Stimulated activated CD8-positive, alpha-beta memory T cell treated with anti-CD3 and anti-CD28 coated beads, Interleukin-2, amount 100 ng/mL, for 48 hours (primary cell): ENCODE measurements at regions not wholly inside any gene's neighbourhood (a gene's known extent, or its start where the extent isn't known, plus 50 kb on each side); places are given as distances from the start of the nearest gene placed in this dataset.
"Not testable (repeated sequence)": the region's sequence is repeated elsewhere in the genome, so short reads cannot be mapped to it uniquely, and the experiment has no call there.

Experiments
- DNase-seq, 2 donors: peaks; one replicate each; pipeline ENCODE4 v3.0.0-alpha.2; 2020; ENCODE audit warnings: low read depth in 2 of 2

DNA sequence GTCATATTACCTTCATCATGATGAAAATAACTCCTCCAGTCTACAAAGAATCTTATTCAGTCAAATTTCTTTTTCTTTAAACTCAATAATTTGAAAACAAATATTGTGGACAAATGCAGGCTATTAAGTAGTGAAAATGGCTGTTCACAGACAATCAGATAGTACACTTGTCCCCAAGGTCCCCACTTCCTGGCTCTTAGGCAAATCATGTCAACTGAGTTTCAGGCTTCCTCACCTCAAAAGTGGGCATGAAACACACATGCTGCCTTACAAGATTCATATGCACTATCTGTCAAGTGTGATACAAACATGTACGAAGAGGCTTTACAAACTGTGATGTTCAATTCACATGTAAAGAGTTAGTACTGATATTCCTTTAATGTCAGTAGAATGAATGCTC lies 385.2 kb upstream of the SEMA6A start:
- no peak for DNase-seq

DNA sequence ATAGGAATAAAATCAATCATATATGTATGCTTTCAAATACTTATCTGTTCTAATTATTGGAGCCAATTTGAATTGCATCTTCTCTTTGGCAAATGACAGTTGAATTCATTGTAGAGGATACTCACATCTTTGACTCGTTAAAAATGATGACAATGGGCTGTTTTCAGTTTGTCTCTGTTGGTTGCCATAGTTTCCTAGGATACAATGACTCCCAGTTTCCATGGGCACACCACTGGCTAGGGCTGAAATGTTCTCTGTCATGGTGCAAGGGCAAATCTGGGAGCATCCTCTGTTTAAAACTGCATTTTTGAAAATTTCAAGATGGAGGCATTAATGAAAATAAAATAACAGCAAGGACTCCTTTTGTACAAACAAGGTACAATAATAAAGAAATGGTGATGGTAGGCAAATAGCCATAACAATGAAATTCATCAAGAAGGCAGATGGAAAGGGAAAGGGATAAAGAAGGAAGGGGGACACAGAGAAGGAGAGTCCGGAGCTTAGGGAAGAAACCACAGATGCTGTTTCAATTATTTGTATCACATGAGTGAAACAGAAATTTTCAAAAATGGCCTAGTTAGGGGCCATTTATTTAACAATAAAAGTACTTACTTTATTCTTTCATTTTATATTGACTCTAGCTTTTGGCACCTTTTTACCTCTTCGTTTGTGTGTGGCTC lies 378.8 kb upstream of the SEMA6A start:
- DNase-seq, result no peak

DNA sequence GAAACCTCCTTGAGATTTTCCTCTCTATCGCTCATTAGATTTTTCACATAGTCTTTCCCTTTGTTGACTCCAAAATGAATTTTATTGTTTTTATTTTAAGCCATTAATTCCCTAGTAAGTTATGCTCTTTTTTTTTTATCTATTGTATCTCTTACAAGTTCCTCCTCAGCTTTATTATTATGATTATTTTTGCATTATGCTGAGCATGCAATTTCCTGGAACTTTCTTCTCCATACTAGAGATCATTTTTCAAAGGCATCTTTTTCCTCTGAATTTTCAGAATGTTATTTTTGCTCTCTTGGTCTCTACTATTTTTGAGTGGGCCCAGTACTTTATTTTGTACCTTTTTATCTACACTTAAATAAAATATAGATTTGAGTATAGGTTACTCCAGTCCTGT lies 376.6 kb upstream of the SEMA6A start:
- no peak for DNase-seq

DNA sequence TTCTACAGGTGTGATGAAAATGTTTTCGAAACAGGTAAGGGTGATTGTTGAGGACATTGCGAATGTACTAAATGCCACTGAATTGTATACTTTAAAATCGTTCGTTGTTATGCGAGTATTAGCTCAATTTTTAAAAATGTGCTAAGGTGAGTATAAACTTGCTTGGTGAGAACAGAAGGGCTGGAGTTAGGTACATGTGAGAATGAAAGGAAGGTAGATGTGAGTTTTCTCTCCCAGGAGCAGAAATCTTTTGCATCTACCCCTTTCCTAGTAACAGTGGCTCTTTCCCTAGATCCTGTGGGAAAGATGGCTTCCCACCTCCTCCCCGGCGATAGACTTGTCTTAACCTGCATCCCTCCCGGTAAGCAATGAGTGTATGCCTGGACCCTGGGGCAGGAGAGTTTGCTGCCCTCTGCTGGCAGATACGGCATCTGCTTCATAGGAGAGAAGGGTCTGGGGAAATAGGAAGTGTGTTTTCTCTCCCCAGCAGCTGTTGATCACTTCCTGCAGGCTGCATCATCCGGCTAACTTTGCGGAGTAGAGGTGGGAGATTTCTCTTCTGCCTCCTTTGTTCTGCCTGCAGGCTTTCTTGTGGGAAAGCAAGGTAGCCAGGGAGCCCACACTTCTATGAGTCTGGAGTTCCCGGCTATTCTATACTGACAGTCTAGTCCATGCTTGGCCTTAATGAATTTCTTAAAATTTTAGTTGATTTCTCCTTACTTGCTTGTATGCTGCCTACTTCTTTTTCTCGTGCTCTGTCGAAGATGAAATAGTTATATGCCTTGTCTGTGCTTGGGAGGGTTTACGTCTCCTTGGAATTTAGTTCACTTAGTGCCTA lies 373.3 kb upstream of the SEMA6A start:
- peak; percentile 32 to 47 for DNase-seq

DNA sequence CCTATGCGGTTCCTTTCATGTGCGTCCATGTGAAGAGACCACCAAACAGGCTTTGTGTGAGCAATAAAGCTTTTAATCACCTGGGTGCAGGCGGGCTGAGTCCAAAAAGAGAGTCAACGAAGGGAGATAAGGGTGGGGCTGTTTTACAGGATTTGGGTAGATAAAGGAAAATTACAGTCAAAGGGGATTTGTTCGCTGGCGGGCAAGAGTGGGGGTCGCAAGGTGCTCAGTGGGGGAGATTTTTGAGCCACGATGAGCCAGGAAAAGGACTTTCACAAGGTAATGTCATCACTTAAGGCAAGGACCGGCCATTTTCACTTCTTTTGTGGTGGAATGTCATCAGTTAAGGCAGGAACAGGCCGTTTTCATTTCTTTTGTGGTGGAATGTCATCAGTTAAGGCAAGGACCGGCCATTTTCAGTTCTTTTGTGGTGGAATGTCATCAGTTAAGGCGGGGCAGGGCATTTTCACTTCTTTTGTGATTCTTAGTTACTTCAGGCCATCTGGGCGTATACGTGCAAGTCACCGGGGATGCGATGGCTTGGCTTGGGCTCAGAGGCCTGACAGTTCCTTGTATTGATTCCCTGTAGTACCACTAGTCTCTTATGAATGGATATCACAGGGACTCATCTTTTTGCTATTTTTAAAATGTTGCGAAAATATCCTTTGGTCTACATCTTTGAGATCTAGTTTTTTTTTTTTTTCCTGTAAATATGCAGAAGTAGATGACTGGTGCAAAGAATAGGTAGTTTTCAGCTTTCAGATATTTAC lies 371.2 kb upstream of the SEMA6A start:
- not testable (repeated sequence) for DNase-seq

DNA sequence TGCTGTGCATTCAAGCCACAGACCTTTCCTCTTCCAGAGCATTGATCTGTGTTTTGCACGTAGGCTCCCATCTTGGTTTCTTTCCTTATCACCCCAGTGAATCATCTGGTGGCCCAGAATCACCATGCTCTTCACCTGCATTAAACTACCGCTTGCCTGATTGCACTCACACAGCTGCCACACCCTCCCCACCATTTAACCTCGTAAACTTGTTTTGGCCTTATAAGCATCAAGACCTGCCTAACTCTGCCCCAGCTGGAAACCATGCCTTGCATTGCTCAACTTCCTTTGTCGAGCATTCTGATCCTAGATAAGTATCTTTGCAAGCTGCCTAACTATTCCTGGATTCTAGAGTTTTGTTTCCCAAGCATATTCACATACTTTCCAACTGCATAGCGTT lies 369.6 kb upstream of the SEMA6A start:
- DNase-seq, result no peak

DNA sequence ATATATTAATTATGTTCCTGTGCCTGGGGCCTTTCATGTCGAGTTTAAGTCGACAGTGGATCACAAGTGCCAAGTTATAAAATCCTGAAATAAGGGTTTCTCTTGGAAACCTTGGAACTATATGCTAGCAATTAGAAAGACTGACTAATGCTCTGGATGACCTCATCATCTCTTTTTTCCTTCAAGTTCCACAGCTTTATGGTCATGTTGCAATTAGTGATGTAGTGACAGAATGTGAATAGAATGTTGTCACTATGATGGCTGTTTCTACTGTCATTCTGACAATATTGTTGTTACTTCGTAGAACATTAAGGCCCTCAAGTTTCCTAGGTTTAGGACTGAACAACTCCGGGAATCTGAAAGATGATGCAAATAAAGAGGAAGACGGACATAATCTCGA lies 368.0 kb upstream of the SEMA6A start:
- no peak for DNase-seq

DNA sequence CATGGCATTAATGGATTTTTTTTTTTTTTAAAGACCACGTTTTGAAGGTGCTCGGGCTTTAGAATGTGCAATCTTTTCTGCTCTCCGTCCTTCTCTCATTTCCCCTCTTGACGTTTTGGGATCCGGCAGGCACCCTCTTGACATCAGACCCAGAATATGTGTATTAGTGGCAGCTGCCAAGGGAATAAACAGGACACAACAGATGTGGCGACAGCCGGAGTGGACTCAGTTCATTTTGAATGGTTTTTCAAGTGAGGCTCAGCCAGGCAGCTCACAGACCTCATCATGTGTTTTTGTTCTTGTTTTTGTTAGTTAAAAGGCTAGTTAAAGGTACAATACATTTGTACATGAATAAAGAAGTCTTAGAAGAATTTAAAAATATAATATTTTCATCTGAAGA lies 365.0 kb upstream of the SEMA6A start:
- no peak for DNase-seq

DNA sequence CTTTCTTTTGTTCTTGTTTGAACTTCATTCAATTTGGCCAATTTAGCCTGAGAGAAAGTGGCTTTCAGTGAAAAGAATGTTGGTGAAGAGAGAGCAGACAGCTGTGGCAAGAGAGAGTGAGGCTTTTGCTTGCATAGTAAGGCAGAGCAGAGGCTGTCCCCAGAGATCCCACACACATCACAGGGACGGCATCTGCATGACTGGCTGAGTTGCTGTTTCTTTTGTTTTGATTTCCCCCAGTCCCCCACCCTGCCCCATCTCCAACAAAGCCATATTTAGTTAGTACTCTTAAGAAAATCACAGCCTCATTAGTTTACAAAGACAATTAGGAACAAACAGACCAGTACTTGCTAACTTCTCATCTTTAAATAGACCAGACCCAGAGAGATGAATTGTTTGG lies 363.9 kb upstream of the SEMA6A start:
- DNase-seq, result no peak

DNA sequence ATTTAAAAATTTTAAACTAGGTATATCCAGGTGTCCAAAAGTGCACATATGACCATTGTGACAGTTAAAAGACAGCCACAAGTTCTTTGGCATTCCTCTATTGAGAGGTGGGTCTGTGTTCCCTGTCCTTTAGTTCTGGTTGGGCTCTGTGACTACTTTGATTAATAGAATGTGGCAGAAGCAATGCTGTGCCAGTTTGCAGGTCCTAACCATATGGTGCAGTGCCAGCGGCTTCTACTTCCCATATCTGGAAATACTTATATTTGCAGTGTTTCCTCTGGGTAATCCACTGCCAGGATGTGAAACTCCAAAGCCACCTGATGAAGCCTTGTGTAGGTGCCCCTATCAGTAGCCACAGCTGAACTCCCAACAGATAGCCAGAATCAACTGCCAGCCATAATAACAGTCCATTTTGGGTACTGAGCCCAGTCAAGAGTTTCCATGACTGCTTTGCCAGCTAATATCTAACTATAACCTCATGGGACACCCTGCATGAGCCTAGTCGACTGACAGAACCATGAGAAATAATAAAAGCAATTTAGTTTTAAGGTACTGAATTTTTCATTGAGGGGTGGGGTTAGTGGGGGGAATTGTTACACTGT lies 361.0 kb upstream of the SEMA6A start:
- DNase-seq, result no peak

DNA sequence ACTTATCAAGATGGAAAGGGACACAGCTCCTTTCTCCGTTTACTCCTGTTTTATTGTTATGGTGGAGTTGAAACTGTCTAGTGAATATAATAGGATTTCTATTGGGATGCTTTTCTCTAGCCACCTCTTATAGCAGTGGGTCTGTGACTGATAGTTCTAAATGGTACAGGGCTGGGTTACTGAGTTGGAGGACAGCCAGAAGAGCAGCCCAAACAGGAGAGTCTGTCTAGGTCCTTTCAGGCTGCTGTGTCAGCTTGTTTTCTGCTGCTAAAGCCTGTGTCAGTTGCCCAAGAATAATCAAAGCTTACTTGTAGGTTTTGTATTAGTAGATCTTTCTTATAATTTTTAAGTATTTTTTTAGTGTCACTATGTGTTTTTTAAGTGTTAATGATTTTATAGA lies 356.0 kb upstream of the SEMA6A start:
- DNase-seq, result no peak

DNA sequence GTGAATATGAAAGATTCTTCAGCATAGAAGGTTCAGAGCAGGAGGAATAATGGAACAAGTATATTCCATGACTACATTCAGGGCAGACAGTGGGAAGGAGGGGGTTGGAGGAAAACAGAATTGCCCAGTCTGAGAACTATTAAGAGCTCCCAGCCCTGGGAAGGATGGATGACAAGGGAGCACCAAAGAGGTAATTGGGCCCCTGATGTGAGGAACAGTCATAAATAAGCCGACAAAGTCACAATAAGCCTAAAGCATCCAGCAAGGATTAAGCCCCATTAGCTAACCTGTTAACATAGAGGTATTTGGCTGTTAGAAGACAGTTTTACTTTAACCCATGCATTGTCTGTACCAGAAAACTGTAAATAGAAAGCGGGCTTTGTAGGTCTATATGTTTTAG lies 348.7 kb upstream of the SEMA6A start:
- DNase-seq, result no peak

DNA sequence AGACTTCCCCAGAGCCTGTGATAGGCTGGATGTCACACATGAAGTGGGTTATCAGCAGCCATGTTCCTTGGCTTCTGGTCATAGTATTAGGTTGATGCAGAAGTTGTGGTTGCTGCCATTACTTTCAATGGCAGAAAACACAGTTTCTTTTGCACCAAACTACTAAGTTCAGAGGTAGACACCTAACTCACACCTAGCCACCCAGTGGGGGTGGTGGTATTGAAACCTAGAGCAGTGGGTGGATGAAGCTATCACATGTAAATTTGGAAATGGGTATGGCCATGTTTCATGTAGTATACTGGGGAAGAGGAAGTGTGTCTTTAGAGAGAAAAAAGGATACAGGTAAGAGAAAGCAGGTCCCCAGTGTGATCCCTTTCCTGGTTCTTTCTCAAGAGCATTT lies 347.9 kb upstream of the SEMA6A start:
- no peak for DNase-seq

DNA sequence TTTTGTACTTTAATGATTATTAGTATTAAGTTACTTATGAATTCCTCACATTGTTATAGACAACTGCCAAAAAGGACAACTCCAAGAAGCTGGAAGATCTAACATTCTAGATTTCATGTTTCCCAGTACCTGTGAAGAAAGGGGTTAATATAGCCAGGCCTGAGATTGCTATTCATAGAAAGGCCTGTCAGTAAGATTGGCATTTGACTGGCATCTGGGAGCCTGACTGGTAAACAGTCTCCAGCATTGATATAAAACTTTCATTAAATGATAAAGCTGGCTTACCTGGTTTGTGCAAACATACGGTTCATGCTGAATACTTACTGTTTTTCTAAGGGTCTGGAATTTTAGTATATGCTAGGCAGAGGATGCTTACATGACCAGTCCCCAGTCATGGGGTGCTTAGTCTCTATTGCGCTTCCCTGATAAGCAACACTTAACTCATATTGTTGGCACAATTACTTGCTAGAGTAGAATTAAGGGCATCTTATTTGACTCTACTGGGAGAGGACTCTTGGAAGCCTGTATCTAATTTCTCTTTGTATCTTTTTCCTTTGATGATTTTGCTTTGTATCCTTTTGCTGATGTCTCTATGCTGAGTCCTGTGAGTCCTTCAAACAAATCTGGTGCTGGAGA lies 340.4 kb upstream of the SEMA6A start:
- DNase-seq, result no peak

DNA sequence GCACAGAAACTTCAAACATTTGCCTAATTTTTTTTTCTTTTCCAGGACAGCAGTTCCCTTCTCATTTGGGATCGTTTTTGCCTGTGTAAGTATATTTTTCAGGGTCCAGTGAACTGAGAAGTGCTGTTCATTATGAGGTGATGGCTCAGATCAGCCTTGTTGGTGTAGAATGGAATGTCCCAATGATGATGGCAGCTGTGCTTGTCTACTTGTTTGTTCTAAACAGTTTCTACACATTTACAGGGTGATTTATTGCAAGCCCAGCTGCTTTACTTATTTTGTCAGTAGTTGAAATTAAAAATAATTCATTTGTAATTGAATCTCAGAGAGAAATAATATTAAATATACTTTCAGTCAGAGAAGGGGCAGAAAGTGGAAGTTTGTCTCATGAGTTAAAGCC lies 337.6 kb upstream of the SEMA6A start:
- no peak for DNase-seq

DNA sequence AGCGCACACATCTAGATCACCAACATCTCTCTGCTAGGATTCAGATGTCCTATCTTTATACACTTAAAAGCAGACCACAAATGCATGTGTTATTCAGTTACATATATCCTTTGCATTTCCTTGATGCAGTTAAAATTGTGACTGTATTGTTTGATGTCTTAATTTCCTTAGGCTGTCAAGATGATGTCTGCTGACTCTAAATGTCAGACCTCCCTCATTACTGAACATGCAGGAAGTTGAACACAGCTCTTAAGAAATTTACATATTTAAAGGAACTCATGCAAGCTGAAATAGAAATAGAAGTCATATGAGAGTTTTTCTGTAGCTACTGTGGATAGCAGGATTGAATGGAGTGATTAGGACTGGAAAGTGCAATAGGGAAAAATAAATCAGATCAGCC lies 336.5 kb upstream of the SEMA6A start:
- no peak for DNase-seq

DNA sequence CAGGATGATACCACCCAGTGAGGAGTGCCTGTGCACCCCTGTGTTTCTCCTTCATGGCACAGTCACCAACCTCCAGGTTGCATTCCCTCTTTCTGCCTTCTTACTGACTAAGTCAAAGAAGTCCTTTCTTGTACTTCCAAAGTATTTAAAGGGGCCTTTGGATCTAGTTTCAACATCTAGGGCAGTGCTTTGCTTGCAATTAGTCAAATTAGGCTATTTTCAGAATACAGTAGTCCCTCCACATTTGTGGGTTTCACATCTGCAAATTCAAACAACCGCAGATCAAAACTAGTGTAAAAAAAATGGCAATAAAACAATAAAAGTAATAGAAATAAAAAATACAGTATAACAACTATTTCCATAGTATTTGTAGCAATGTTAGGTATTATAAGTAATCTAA lies 333.9 kb upstream of the SEMA6A start:
- DNase-seq, result no peak

DNA sequence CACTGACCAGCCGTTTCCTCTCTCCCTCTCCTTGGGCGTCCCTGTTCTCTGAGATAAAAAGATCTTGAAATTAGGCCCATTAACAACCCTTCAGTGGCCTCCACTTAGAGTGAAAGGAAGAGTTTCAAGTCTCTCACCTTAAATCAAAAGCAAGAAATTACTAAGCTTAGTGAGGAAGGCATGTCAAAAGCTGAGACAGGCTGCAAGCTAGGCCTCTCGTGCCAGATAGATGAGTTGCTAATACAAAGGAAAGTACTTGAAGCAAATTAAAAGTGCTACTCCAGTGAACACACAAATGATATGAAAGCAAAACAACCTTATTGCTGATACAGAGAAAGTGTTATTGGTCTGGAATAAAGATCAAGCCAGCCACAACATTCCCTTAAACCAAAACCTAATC lies 331.3 kb upstream of the SEMA6A start:
- no peak for DNase-seq

DNA sequence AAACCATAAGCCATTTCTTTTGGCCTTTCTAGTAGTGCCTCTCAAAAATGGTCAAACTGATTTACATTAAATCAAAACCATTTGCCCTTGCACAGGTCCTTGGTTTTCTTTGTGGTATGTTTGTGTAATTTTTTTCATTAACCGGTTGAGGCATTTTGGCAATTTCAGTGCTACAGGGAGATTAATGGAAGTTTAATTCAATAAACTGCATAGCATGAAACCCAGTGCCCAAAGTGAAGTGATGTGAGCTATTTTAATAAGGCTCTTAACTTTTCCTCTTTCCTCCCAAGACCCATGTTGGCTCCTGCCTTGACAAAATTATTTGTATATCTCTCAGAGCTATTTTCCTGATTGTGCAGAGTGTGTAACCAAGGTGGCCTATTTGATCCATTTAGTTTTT lies 326.2 kb upstream of the SEMA6A start:
- no peak for DNase-seq

DNA sequence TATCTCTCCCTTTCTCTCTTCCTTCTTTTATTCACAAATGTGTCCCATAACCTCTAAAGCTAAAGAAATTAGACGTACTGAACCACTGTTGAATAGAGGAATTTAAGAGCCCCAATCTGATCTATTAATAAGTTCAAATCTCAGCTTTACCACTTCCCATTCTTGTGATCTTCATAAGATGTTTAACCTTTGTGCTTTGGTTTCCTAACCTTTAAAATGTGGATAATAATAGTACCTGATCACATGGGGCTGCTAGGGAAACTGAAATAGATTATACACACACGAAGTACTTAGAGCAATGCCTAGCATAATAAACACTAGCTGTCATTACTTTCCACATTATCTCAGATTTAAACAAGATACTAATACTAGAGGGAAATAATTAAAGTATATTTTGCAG lies 324.3 kb upstream of the SEMA6A start:
- no peak for DNase-seq

DNA sequence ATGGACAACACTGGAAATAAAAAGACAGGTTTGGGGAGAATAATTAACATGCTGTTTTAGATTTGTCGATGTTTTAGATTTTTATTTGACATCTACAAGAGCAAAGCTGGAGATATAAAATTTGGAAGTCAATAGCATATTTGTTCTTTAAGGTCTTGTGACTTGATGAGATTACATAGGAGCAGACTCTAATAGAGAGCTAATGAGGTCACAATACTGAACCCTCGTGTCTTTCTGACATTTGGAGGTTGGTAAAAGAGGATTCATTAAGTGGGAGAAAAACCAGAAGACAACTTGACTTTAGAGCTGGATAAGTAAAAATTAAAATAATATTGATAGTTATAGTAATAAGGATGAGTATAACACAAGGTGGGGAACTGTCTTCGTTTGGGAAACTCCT lies 322.7 kb upstream of the SEMA6A start:
- no peak for DNase-seq

DNA sequence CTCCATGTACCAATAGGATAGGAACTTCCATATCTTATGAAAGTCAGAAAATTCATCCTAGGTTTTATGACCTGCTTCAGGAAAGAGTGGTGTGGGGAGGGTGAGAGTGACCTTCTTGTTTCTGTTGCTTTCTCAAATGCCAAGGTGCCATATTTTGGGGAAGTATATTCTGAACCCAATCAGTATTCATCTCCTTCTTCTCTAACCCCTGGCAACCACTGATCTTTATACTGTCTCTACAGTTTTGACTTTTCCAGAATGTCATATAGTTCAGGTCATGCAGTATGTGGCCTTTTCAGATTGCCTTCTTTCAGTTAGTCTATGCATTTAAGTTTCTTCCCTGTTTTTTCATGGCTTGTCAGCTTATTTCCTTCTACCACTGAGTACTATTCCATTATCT lies 321.4 kb upstream of the SEMA6A start:
- DNase-seq, result no peak
